HCT116 (cell line): ENCODE measurements at regions not wholly inside any gene's neighbourhood (a gene's known extent, or its start where the extent isn't known, plus 50 kb on each side); places are given as distances from the start of the nearest gene placed in this dataset.

ENCODE experiments used
- ATAC-seq: fragments of 200-7000 bp; cut with Tn5 transposase; 2 replicates; pipeline ENCODE4 v1.9.1; 2020; ENCODE audit warnings: mild to moderate bottlenecking, moderate library complexity
- BruUV-seq: library from RNA; stranded (reverse); fragments of 400-500 nt; replicated peaks from 2 replicates; lab custom pipeline; 2021; lab: Mats Ljungman, UMichigan
- CTCF ChIA-PET: fragments of 300-600 bp; sonication (Branson Sonifier 250); formaldehyde crosslinking; loops from one replicate; lab custom pipeline; 2021; ENCODE audit warnings: antibody characterized with exemption; lab: Charles Lee
- POLR2A ChIA-PET: fragments of 300-600, 350-600 bp; sonication (Branson Sonifier 250); formaldehyde crosslinking; loops from one replicate; lab custom pipeline; 2021; ENCODE audit warnings: antibody characterized with exemption; lab: Charles Lee
- RAD21 ChIA-PET, 2 experiments: fragments of 300-600 bp; sonication (Branson Sonifier 250); formaldehyde crosslinking; loops; one replicate each; lab custom pipeline; 2023; ENCODE audit warnings: low total read pairs in 2 of 2; ENCODE audit not compliant: uncharacterized antibody in 2 of 2, unreplicated experiment in 2 of 2, low non-redundant PET in 1 of 2; lab: Charles Lee
- DNase-seq: peaks from one replicate; pipeline ENCODE4 v3.0.0-alpha.2; 2010; ENCODE audit warnings: low read depth, low spot score
- H2AFZ ChIP-seq: fragments of 200-600 bp; shearing (Covaris generic), sonication (generic); 2 replicates; pipeline ENCODE4 v1.6.1; 2017; ENCODE audit warnings: low read depth, mixed run types, mixed read lengths, antibody characterized with exemption, low read length; ENCODE audit not compliant: poor library complexity, severe bottlenecking
- H3K27ac ChIP-seq: 2 replicates; pipeline ENCODE4 v1.5.1; 2012; ENCODE audit warnings: low read depth, low read length
- H3K27me3 ChIP-seq: fragments of 200-600 bp; sonication (generic); 2 replicates; pipeline ENCODE4 v1.6.1; 2016; ENCODE audit warnings: mixed run types, low read length, mixed read lengths; ENCODE audit not compliant: insufficient read depth
- H3K36me3 ChIP-seq, 2 experiments: fragments of 200-500 bp in 1 of 2; fragments of 200-600 bp in 1 of 2; sonication (Bioruptor generic) in 1 of 2; sonication (generic) in 1 of 2; 2 replicates each; pipeline versions ENCODE4 v1.5.1 to v1.6.1; 2014 to 2016; ENCODE audit warnings: low read length in 2 of 2, inconsistent platforms in 1 of 2, mixed read lengths in 1 of 2, mixed run types in 1 of 2; ENCODE audit not compliant: insufficient read depth in 2 of 2, control insufficient read depth in 1 of 2
- H3K4me1 ChIP-seq, 2 experiments: fragments of 200-600 bp in 1 of 2; sonication (generic) in 1 of 2; 2 replicates each; pipeline versions ENCODE4 v1.5.1 to v1.6.1; 2012 to 2017; ENCODE audit warnings: low read length in 2 of 2, inconsistent platforms in 1 of 2, mild to moderate bottlenecking in 1 of 2, mixed read lengths in 1 of 2, mixed run types in 1 of 2, moderate library complexity in 1 of 2; ENCODE audit not compliant: insufficient read depth in 2 of 2, control insufficient read depth in 1 of 2
- H3K4me2 ChIP-seq: fragments of 200-600 bp; sonication (generic); 2 replicates; pipeline ENCODE4 v1.6.1; 2017; ENCODE audit warnings: mixed run types, low read length, mixed read lengths
- H3K4me3 ChIP-seq, 2 experiments: fragments of 200-600 bp in 1 of 2; sonication (generic) in 1 of 2; replicated peaks in 1 of 2; 2 replicates each; pipeline ENCODE4 v1.5.1; 2011 to 2016; ENCODE audit warnings: low read length in 2 of 2, control low read depth in 1 of 2, low read depth in 1 of 2, mild to moderate bottlenecking in 1 of 2, mixed read lengths in 1 of 2, mixed run types in 1 of 2
- H3K79me2 ChIP-seq: fragments of 200-600 bp; sonication (generic); 2 replicates; pipeline ENCODE4 v1.6.1; 2017; ENCODE audit warnings: mild to moderate bottlenecking, mixed run types, low read length, moderate library complexity, mixed read lengths; ENCODE audit not compliant: insufficient read depth
- H3K9ac ChIP-seq: fragments of 200-600 bp; sonication (generic); 2 replicates; pipeline ENCODE4 v1.6.1; 2016; ENCODE audit warnings: low read length, mixed read lengths
- H3K9me2 ChIP-seq: fragments of 200-600 bp; sonication (generic), shearing (Covaris generic); 2 replicates; pipeline ENCODE4 v1.6.1; 2017; ENCODE audit warnings: mixed run types, mild to moderate bottlenecking, moderate library complexity; ENCODE audit not compliant: insufficient read depth
- H3K9me3 ChIP-seq, 2 experiments: fragments of 200-500 bp in 1 of 2; fragments of 200-600 bp in 1 of 2; sonication (Bioruptor generic) in 1 of 2; sonication (generic) in 1 of 2; 2 replicates each; pipeline ENCODE4 v1.6.1; 2014 to 2017; ENCODE audit warnings: low read length in 2 of 2, mixed read lengths in 2 of 2, inconsistent platforms in 1 of 2, low read depth in 1 of 2, mild to moderate bottlenecking in 1 of 2, mixed run types in 1 of 2, moderate library complexity in 1 of 2; ENCODE audit not compliant: control insufficient read depth in 1 of 2, insufficient read depth in 1 of 2
- H4K20me1 ChIP-seq: fragments of 200-600 bp; sonication (generic), shearing (Covaris generic); 2 replicates; pipeline ENCODE4 v1.6.1; 2017; ENCODE audit warnings: mixed run types, mild to moderate bottlenecking, moderate library complexity; ENCODE audit not compliant: insufficient read depth
- CTCF ChIP-seq, 3 experiments: fragments of 200-600 bp in 1 of 3; sonication (generic) in 1 of 3; IDR thresholded peaks in 2 of 3; conservative IDR thresholded peaks in 1 of 3; 2 replicates each; pipeline ENCODE4 v1.5.1; 2012 to 2017; ENCODE audit warnings: low read depth in 2 of 3, low read length in 2 of 3, antibody characterized with exemption in 1 of 3, borderline replicate concordance in 1 of 3, control low read depth in 1 of 3, mild to moderate bottlenecking in 1 of 3, mixed read lengths in 1 of 3, mixed run types in 1 of 3, moderate library complexity in 1 of 3; ENCODE audit not compliant: insufficient read depth in 1 of 3
- FOSL1 ChIP-seq: IDR thresholded peaks from 2 replicates; pipeline ENCODE4 v1.6.1; 2012; ENCODE audit warnings: low read depth
- RAD21 ChIP-seq: IDR thresholded peaks from 2 replicates; pipeline ENCODE4 v1.6.1; 2012; ENCODE audit warnings: low read depth, mild to moderate bottlenecking
- SRF ChIP-seq: IDR thresholded peaks from 2 replicates; pipeline ENCODE4 v1.6.1; 2012; ENCODE audit warnings: low read depth
- TCF7L2 ChIP-seq: IDR thresholded peaks from 2 replicates; pipeline ENCODE4 v1.7.0; 2011; ENCODE audit warnings: borderline replicate concordance, inconsistent platforms; ENCODE audit not compliant: insufficient read depth, insufficient read length; ENCODE audit errors: extremely low read depth
- ZNF274 ChIP-seq: fragments of 200-500 bp; sonication (Bioruptor generic); IDR thresholded peaks from 2 replicates; pipeline ENCODE4 v1.6.1; 2014; ENCODE audit warnings: mild to moderate bottlenecking, low read depth, low read length, inconsistent platforms
- intact Hi-C: fragments of 100-400 bp; cut with micrococcal nuclease; formaldehyde crosslinking; loops from 2 replicates; pipeline ENCODE4 v1.10.0; 2022
- TF ChIP-seq, protein P1 (sequence below): IDR thresholded peaks from 2 replicates; pipeline ENCODE4 v1.6.1; 2011; ENCODE audit warnings: mild to moderate bottlenecking, low read length, moderate library complexity; ENCODE audit not compliant: insufficient replicate concordance; ENCODE audit errors: extremely low read depth

- intact Hi-C loops = no loop called here
- Histone ChIP-seq H3K9me3 (no peaks in the 10 kb centered on the region), H2AFZ (no peak overlapping the region), H3K36me3 (no peaks in the 10 kb centered on the region), H3K4me2 (no peak overlapping the region), H3K4me1 (no peaks in the 10 kb centered on the region), H3K9me2 (no peaks in the 10 kb centered on the region), H3K4me3 (no peak overlapping the region), H4K20me1 (no peaks in the 10 kb centered on the region), H3K9ac (no peak overlapping the region), H3K27me3 (no peaks in the 10 kb centered on the region), H3K79me2 (no peaks in the 10 kb centered on the region), H3K27ac (no peak overlapping the region)
- ChIA-PET CTCF (interaction anchor here (1.5 kb wide), 1 partner anchor 10 kb away, joined by 6 read pairs; no protein-coding TSS in a partner anchor), POLR2A (no interaction called here), RAD21 (no interaction called here)
- no TSS peak for BruUV-seq
- no peak for DNase-seq
- no peak for TF ChIP-seq TCF7L2
- no peak for TF ChIP-seq FOSL1
- no peak for TF ChIP-seq RAD21
- TF ChIP-seq CTCF (IDR thresholded peaks at IDR 0.05 in 2 of 3, conservative IDR thresholded peaks at IDR 0.05 in 1 of 3; ENCODE audit: borderline replicate concordance in 1 of 3, insufficient read depth in 1 of 3, low read depth in 2 of 3, low read length in 2 of 3) = no peak
- TF ChIP-seq, protein P1, sequence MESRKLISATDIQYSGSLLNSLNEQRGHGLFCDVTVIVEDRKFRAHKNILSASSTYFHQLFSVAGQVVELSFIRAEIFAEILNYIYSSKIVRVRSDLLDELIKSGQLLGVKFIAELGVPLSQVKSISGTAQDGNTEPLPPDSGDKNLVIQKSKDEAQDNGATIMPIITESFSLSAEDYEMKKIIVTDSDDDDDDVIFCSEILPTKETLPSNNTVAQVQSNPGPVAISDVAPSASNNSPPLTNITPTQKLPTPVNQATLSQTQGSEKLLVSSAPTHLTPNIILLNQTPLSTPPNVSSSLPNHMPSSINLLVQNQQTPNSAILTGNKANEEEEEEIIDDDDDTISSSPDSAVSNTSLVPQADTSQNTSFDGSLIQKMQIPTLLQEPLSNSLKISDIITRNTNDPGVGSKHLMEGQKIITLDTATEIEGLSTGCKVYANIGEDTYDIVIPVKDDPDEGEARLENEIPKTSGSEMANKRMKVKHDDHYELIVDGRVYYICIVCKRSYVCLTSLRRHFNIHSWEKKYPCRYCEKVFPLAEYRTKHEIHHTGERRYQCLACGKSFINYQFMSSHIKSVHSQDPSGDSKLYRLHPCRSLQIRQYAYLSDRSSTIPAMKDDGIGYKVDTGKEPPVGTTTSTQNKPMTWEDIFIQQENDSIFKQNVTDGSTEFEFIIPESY = no peak
- TF ChIP-seq ZNF274 = no peak
- TF ChIP-seq SRF = no peak
- no peak for ATAC-seq
Measured at GRCh38 chr6:137560184-137560563, 66.0 kb upstream of the OLIG3 start.
